MM.1S (cell line): ENCODE measurements at regions not wholly inside any gene's neighbourhood (a gene's known extent, or its start where the extent isn't known, plus 50 kb on each side); places are given as distances from the start of the nearest gene placed in this dataset.

Source experiments
- CTCF ChIP-seq: fragments of 300-600 bp; sonication (generic); IDR thresholded peaks from 2 replicates; pipeline ENCODE4 v1.5.1; 2016; ENCODE audit warnings: antibody characterized with exemption, low read length, mixed read lengths
- EZH2phosphoT487 ChIP-seq: fragments of 300-600 bp; sonication (generic); IDR thresholded peaks from 2 replicates; pipeline ENCODE4 v1.6.1; 2018; ENCODE audit warnings: antibody characterized with exemption, low read length

GRCh38 chr3:187999821-188000220 lies 154.1 kb upstream of the LPP start:
- no peak for TF ChIP-seq CTCF
- no peak for TF ChIP-seq EZH2phosphoT487
